BJ (cell line): ENCODE measurements at regions not wholly inside any gene's neighbourhood (a gene's known extent, or its start where the extent isn't known, plus 50 kb on each side); places are given as distances from the start of the nearest gene placed in this dataset.

ENCODE experiments used
- CTCF ChIA-PET: fragments of 350-600 bp; formaldehyde crosslinking; extraction: SDS; loops from one replicate; lab custom pipeline; 2021; ENCODE audit warnings: antibody characterized with exemption, inconsistent platforms; lab: Yijun Ruan, JAX
- POLR2A ChIA-PET: fragments of 300-600 bp; sonication (Branson Sonifier 250); formaldehyde crosslinking; extraction: SDS; loops from one replicate; lab custom pipeline; 2021; ENCODE audit warnings: antibody characterized with exemption; lab: Charles Lee
- DNase-seq: peaks from one replicate; pipeline ENCODE4 v3.0.0-alpha.2; 2011; ENCODE audit warnings: low read depth
- H3K27me3 ChIP-seq: 2 replicates; pipeline ENCODE4 v1.6.0; 2011; ENCODE audit warnings: low read length; ENCODE audit not compliant: control insufficient read depth, insufficient read depth
- H3K36me3 ChIP-seq: 2 replicates; pipeline ENCODE4 v1.5.1; 2011; ENCODE audit warnings: low read length; ENCODE audit not compliant: control insufficient read depth, insufficient read depth
- H3K4me3 ChIP-seq: 2 replicates; pipeline ENCODE4 v1.5.1; 2011; ENCODE audit warnings: low read depth, mild to moderate bottlenecking, control low read depth, low read length
- TF ChIP-seq, protein P1 (sequence below): IDR thresholded peaks from 2 replicates; pipeline ENCODE4 v1.5.1; 2011; ENCODE audit warnings: low read depth, mild to moderate bottlenecking, control low read depth, inconsistent platforms, low read length, moderate library complexity; ENCODE audit not compliant: insufficient read depth

GRCh38 chr11:106427736-106428135 lies 350.3 kb downstream of the AASDHPPT start:
- DNase-seq = no peak
- Histone ChIP-seq H3K27me3 (no peaks in the 10 kb centered on the region), H3K4me3 (no peak overlapping the region), H3K36me3 (no peaks in the 10 kb centered on the region)
- POLR2A ChIA-PET = no interaction called here
- CTCF ChIA-PET = no interaction called here
- TF ChIP-seq, protein P1, sequence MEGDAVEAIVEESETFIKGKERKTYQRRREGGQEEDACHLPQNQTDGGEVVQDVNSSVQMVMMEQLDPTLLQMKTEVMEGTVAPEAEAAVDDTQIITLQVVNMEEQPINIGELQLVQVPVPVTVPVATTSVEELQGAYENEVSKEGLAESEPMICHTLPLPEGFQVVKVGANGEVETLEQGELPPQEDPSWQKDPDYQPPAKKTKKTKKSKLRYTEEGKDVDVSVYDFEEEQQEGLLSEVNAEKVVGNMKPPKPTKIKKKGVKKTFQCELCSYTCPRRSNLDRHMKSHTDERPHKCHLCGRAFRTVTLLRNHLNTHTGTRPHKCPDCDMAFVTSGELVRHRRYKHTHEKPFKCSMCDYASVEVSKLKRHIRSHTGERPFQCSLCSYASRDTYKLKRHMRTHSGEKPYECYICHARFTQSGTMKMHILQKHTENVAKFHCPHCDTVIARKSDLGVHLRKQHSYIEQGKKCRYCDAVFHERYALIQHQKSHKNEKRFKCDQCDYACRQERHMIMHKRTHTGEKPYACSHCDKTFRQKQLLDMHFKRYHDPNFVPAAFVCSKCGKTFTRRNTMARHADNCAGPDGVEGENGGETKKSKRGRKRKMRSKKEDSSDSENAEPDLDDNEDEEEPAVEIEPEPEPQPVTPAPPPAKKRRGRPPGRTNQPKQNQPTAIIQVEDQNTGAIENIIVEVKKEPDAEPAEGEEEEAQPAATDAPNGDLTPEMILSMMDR = no peak

DNA sequence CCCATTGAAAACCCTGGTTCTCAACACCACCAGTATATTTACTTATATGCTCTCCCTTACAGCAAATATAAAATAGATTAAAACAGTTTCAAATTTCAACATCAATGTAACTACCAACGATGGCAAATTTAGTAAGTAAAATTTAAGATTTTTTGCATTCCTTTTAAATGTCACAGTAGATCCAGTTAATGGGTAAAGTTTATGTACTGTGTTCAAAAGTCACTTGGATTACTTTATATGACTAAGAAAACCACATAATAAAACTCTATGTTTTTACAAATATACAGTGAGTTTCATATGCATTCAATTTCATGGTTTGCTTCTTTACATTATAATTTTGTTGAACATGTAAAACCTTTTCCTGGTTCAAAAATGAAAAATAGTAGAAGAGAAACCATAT lies 364.6 kb downstream of the AASDHPPT start:
- POLR2A ChIA-PET = no interaction called here
- Histone ChIP-seq H3K27me3 (no peaks in the 10 kb centered on the region), H3K4me3 (no peak overlapping the region), H3K36me3 (no peaks in the 10 kb centered on the region)
- TF ChIP-seq, protein P1 = no peak
- CTCF ChIA-PET = no interaction called here
- DNase-seq = no peak

- no peak for DNase-seq
- CTCF ChIA-PET = no interaction called here
Observed at GRCh38 chr11:106446302-106446701, 368.8 kb downstream of the AASDHPPT start.

DNA sequence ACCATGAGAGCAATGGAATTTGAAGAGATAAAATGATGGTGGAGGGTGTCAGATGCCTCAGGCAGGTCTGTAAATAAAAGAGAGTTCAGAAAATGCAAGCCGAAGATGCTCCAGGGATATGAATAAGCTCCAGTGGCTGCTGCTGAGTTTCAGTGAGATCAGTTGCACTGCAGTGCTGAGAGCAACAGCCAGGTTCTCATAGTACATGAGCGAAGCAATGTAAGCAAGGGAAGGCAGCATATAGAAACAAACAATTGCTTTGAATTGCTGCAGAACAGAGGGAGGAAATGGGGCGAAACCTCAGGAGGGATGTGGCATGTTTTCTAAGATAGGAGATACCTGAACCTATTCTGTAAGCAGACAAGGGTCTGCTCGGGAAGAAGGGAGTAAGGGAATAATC lies 369.5 kb downstream of the AASDHPPT start:
- Histone ChIP-seq H3K36me3 (no peaks in the 10 kb centered on the region), H3K4me3 (no peak overlapping the region), H3K27me3 (no peaks in the 10 kb centered on the region)
- CTCF ChIA-PET = no interaction called here
- TF ChIP-seq, protein P1 = no peak
- no peak for DNase-seq
- POLR2A ChIA-PET = no interaction called here

More at GRCh38 chr11:106446302-106446701, 368.8 kb downstream of the AASDHPPT start:
- Histone ChIP-seq H3K36me3 (no peaks in the 10 kb centered on the region), H3K27me3 (no peaks in the 10 kb centered on the region), H3K4me3 (no peak overlapping the region)
- TF ChIP-seq, protein P1 = no peak
- POLR2A ChIA-PET = no interaction called here

DNA sequence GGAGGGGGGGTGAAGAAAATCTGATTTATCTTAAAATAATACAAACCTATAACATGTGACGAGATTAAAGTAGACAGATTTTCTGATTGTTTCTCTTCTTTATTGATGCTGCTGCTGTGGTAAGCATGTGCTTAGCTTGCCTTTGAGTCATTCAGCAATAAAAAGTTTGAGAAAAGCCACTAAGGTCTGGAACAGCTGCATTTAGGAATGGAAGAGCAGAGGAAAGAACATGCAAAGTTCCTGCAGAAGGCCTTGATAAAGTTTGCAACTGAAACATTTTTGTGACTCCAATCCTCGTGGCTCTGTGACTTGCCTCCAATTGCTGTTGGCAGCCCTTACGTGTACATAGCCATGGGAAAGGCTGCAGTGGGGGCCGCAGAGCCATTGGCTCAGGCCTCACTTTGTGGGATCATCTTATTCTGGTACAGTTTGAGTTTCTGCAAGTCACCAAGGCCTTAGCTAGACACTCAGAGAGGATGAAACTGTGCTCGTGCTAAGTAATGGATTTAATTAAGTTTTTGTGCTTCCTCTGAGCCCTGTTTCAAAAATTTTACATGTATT lies 370.2 kb downstream of the AASDHPPT start:
- DNase-seq = no peak
- ChIA-PET POLR2A (no interaction called here), CTCF (interaction anchor here (0.6 kb wide), 1 partner anchor 593 kb away, joined by 3 read pairs; no protein-coding TSS in a partner anchor)
- TF ChIP-seq, protein P1 = no peak
- H3K27me3 ChIP-seq = no peaks in the 10 kb centered on the region
- no peaks in the 10 kb centered on the region for H3K36me3 ChIP-seq
- H3K4me3 ChIP-seq = no peak overlapping the region
